ENCODE measurements at regions not wholly inside any gene's neighbourhood (a gene's known extent, or its start where the extent isn't known, plus 50 kb on each side); places are given as distances from the start of the nearest gene placed in this dataset.

GRCh38 chr6:122151763-122152162 is 247.7 kb upstream of the HSF2 start:
- H3K27me3 ChIP-seq, result no peaks in the 10 kb centered on the region
- no peaks in the 10 kb centered on the region for H3K36me3 ChIP-seq
- no peak overlapping the region for H3K4me3 ChIP-seq (ENCODE audit: low read depth, low read length)
- no peak for TF ChIP-seq CTCF (IDR thresholded peaks at IDR 0.05; ENCODE audit: low read depth, low read length)
- no peak for DNase-seq
- H3K9me3 ChIP-seq, result no peaks in the 10 kb centered on the region
- H3K4me1 ChIP-seq, result no peaks in the 10 kb centered on the region

- H3K9me3 ChIP-seq, result no peaks in the 10 kb centered on the region
- no peak for DNase-seq
- H3K4me1 ChIP-seq, result no peaks in the 10 kb centered on the region
- TF ChIP-seq CTCF (IDR thresholded peaks at IDR 0.05; ENCODE audit: low read depth, low read length), result no peak
- H3K27me3 ChIP-seq, result no peaks in the 10 kb centered on the region
- no peaks in the 10 kb centered on the region for H3K36me3 ChIP-seq
- no peak overlapping the region for H3K4me3 ChIP-seq (ENCODE audit: low read depth, low read length)
Observed at GRCh38 chr6:122153557-122153956, 245.9 kb upstream of the HSF2 start.

- Histone ChIP-seq H3K27me3 (no peaks in the 10 kb centered on the region), H3K4me1 (no peaks in the 10 kb centered on the region), H3K36me3 (no peaks in the 10 kb centered on the region), H3K4me3 (ENCODE audit: low read depth, low read length) (no peak overlapping the region), H3K9me3 (no peaks in the 10 kb centered on the region)
- DNase-seq, result no peak
- TF ChIP-seq CTCF (IDR thresholded peaks at IDR 0.05; ENCODE audit: low read depth, low read length), result no peak
Observed at GRCh38 chr6:122154155-122154554, 245.3 kb upstream of the HSF2 start.

GRCh38 chr6:122154912-122155575 is 244.4 kb upstream of the HSF2 start:
- Histone ChIP-seq H3K4me3 (ENCODE audit: low read depth, low read length) (no peak overlapping the region), H3K27me3 (no peaks in the 10 kb centered on the region)

GRCh38 chr6:122161136-122161535 is 238.3 kb upstream of the HSF2 start:
- no peaks in the 10 kb centered on the region for H3K36me3 ChIP-seq
- no peak for TF ChIP-seq CTCF (IDR thresholded peaks at IDR 0.05; ENCODE audit: low read depth, low read length)
- H3K27me3 ChIP-seq, result no peaks in the 10 kb centered on the region
- no peak for DNase-seq
- no peaks in the 10 kb centered on the region for H3K9me3 ChIP-seq
- H3K4me1 ChIP-seq, result no peaks in the 10 kb centered on the region
- H3K4me3 ChIP-seq (ENCODE audit: low read depth, low read length), result no peak overlapping the region

More at GRCh38 chr6:122154912-122155575, 244.4 kb upstream of the HSF2 start:
- Histone ChIP-seq H3K4me1 (no peaks in the 10 kb centered on the region), H3K9me3 (no peaks in the 10 kb centered on the region), H3K36me3 (no peaks in the 10 kb centered on the region)
- no peak for DNase-seq
- TF ChIP-seq CTCF (IDR thresholded peaks at IDR 0.05; ENCODE audit: low read depth, low read length), result no peak

GRCh38 chr6:122165014-122165413 is 234.4 kb upstream of the HSF2 start:
- TF ChIP-seq CTCF (IDR thresholded peaks at IDR 0.05; ENCODE audit: low read depth, low read length), result no peak
- Histone ChIP-seq H3K36me3 (no peaks in the 10 kb centered on the region), H3K9me3 (no peaks in the 10 kb centered on the region), H3K4me3 (ENCODE audit: low read depth, low read length) (no peak overlapping the region), H3K4me1 (no peaks in the 10 kb centered on the region), H3K27me3 (no peaks in the 10 kb centered on the region)
- no peak for DNase-seq

Measured in BE2C (cell line).